Adrenal gland (tissue), 5 donors: ENCODE measurements at regions not wholly inside any gene's neighbourhood (a gene's known extent, or its start where the extent isn't known, plus 50 kb on each side); places are given as distances from the start of the nearest gene placed in this dataset.

Experiments
- CTCF ChIP-seq, 6 experiments: fragments of 450-650 bp in 4 of 6; fragments of 200-600 bp in 2 of 6; sonication (generic) in 1 of 6; IDR thresholded peaks; 1 replicate in 5 of 6; 2 replicates in 1 of 6; pipeline versions ENCODE4 v1.5.1 to v1.8.0; 2016 to 2021; ENCODE audit warnings: antibody characterized with exemption in 6 of 6, mild to moderate bottlenecking in 2 of 6, moderate library complexity in 1 of 6
- POLR2A ChIP-seq, 2 donors: fragments of 450-650 bp; IDR thresholded peaks; one replicate each; pipeline ENCODE4 v1.6.1; 2017; ENCODE audit warnings: antibody characterized with exemption in 2 of 2, mild to moderate bottlenecking in 2 of 2, moderate library complexity in 1 of 2
- donor health status: DM: no; HTN: no; CAD: no.

DNA sequence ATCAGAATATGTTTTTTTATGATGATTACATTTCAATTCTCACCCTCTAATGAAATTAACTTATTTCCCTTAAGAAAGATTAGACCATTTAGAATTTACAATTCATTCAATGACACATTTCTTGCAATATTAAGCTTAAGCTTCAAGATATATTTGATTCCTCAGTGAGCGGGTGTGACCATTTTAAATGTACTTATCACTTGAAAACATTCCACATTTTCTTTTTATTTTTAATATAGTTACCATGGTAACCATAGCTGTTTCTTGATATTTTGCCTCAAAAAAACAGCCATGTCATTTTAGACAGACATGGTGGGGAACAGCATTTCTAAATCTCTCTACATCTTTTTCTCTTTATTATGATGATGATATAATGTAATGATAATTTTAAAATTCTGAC, 1029.0 kb upstream of the B3GALT2 start:
- no peak for TF ChIP-seq CTCF (IDR thresholded peaks at IDR 0.05)
- no peak for TF ChIP-seq POLR2A (IDR thresholded peaks at IDR 0.05)
